T47D (cell line): ENCODE measurements at regions not wholly inside any gene's neighbourhood (a gene's known extent, or its start where the extent isn't known, plus 50 kb on each side); places are given as distances from the start of the nearest gene placed in this dataset.
"Not testable (repeated sequence)": the region's sequence is repeated elsewhere in the genome, so short reads cannot be mapped to it uniquely, and the experiment has no call there.

Source experiments
- DNase-seq, 2 experiments: peaks; one replicate each; pipeline versions ENCODE4 v3.0.0 to v3.0.0-alpha.2; 2011 to 2012; ENCODE audit warnings: low read depth in 1 of 2, low spot score in 1 of 2
- JUND ChIP-seq: IDR thresholded peaks from 2 replicates; pipeline ENCODE4 v1.6.1; 2012; ENCODE audit warnings: low read depth
- in situ Hi-C: cut with HindIII; loops from 2 replicates; pipeline ENCODE4 v1.10.0; 2016; ENCODE audit warnings: low sequenced_read_pairs, low pct_unique_long_range_greater_than_20kb

DNA sequence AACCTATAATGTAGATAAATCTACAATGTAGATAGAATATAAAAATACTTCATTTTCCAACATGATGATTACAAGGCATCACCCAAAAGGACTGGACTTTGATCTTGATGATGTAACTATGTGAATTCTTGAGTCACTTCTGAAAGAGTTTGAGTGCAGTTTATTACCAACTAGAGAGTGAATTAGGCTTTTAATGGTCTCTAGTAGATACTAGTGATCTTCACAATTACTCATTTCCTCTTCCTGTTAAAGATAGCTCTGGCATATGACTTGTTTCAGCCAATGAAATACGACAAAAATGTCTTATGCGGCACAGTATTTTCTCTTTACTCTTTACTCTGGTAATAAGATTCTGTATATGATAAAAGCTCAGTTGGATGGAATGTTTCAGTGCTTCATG, 1588.1 kb upstream of the B3GALT2 start:
- TF ChIP-seq JUND = no peak
- in situ Hi-C loops = no loop called here
- no peak for DNase-seq

DNA sequence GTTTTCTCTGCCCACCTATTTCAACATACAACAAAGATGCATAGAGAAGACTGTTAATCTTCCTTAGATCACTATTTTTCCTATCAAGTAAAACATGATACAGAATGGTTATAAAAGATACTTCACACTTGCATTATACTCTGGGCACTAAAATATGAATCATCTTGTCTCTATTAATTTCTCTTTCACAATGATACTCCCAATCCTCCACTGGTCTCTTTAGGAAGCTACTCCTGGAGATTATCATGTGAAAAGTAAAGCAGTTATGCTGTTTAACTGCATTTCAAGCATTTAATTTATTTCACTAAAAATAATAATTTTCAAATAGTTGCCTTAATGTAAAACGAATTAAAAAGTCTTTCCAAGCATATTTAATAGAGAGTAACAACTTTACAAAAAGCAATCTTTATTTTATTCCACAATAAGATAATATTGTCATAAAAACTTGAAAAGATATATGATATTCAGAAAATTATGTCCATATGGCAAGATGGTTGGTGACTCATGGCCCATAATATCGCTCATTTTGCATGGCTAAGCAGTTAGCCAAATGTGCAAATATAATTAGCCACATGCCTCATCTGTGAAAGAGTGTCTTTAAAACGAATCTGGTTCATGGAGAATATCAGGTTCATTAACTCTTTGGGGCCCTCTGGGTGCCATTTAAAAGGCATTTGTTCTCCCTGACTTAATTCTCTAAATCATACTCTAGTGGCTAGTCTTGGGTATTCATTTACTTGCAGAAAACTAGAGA, 1569.0 kb upstream of the B3GALT2 start:
- no peak for DNase-seq
- no peak for TF ChIP-seq JUND
- in situ Hi-C loops = no loop called here

DNA sequence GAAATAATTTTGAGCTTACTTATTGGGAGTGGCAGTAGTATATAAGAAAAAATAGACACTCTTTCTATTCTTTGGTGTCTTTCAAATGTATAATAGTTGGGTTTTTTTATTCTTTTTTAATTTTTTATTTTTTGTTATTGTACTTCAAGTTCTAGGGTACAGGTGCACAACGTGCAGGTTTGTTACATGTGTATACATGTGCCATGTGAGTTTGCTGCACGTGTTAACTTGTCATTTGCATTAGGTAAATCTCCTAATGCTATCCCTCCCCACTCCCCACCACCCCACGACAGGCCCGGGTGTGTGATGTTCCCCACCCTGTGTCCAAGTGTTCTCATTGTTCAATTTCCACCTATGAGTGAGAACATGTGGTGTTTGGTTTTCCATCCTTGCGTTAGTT, 1552.4 kb upstream of the B3GALT2 start:
- in situ Hi-C loops, DNase-seq: not testable (repeated sequence)

DNA sequence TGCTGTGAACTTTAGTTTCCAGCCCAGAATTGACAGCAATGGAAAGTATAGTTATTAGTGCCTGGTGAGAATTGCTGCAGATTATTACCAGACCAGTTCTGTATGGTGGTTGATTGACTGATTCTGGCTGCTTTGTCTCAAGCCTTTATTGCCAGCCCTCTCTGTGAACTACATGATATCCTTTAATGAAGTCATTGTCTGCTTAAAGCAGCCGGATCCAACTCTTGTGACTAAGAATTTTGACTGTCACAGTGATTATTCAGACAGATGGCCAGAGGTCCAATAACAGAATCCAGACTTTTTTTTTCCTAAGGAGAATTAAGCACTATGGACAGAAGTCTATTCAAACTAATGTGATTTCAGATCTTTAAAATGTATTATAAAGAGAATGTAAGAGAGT, 1548.6 kb upstream of the B3GALT2 start:
- no peak for TF ChIP-seq JUND
- in situ Hi-C loops = no loop called here
- no peak for DNase-seq

DNA sequence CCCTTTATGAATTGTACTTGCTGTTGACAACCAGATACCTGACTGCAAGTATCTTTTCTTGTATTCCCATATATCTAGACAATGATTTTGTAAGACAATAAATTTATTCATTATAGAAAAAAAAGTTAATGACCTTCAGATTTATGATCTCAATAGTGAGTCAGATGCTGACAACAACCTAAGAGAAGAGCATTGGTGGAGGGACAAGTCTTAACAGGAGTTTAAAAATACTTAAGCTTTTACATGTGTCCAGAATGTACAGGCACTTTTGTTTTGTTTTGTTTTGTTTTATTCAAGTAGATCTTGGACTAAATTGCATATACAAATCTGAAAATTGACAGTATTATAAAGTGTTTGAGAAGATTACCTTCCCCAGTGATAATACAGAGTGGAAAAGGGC, 1544.6 kb upstream of the B3GALT2 start:
- in situ Hi-C loops = no loop called here
- DNase-seq = no peak
- TF ChIP-seq JUND = no peak

DNA sequence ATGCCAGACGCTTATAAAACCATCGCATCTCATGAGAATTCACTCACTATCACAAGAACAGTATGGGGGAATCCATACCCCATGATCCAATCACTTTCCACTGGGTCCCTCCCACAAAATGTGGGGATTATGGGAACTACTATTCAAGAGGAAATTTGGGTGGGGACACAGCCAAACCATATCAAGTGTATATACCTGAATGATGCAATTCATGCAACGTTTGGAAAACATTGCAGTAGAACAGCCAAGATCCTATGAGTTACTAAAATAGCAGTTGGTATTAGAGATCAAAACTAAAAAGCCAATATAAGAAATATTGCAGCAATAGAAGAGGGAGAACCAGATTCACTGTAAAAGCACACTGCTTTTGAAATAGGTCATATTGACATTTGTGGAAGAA, 1543.9 kb upstream of the B3GALT2 start:
- in situ Hi-C loops = no loop called here
- no peak for TF ChIP-seq JUND
- no peak for DNase-seq

DNA sequence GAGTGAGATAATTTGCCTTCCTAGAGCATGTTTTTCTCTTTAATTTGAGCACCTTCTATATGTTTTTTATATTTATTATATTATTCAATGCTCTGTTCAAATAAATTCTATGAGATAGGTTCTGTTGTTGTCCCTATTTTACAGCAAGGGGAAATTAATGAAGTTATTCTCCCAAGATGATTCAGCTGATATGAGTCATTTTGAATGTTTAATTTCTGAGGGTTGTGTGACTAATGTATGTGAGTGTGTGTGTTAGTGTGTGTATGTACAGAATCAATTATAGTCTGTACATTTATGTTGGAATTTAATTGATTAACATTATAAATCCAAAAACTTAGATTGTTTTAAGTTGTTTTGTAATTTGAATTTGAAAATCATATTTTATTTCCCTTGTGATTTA, 1536.7 kb upstream of the B3GALT2 start:
- DNase-seq = no peak
- TF ChIP-seq JUND = no peak
- in situ Hi-C loops = no loop called here

DNA sequence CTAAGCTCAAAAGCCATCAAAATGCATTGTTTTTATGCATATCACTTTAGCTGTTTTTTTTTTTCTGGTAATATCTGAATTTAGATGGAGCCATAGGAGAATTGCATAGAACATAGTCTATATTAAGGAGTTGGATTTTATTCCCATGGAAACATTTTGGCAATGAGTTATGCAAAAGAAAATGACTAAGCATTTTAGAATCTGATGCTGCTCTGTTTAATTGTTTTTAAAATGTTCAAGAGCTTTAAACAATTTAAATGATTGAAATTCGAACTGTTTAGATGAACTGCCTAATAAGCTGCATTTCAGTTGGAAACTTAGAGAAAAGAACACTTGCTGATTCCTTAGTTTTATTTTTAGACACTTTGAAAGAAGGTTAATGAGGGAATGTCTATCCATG, 1531.5 kb upstream of the B3GALT2 start:
- in situ Hi-C loops = no loop called here
- no peak for DNase-seq
- TF ChIP-seq JUND = no peak

DNA sequence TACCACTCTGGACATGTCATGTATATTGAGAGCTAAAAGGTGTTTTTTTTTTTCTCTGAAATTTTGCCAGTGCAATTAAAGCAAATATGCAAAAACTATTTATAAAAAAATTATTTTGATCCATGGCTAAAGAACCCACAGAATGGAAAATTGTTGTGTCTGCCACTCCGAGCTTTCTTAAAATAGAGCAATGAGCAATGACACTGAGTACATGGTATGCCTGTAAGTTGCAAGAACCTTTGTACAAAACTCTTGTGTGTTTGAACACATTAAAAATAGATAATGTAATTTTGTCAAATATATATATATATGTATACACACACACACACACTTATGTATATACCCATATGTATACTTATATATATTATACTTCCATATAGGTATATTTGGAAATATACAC, 1530.9 kb upstream of the B3GALT2 start:
- no peak for TF ChIP-seq JUND
- DNase-seq = no peak
- in situ Hi-C loops = no loop called here

DNA sequence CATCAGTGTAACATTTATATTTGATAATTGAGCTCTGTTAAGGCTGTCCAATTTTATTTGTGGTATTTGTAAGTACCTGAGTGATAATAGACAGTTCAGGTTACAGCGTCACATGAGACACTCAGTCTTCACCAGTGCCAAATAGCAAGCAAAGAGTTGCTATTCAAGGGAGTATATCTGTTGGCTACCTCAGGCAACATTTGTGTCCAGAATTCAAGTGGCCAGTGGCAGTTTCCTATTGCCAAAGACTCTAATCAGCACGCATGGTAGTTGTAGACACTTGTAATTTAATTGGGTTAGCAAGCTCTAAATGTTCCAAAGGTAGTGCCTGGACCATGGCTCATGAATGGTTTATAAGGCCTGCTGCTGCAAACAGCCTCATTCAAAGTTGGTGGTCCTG, 1524.3 kb upstream of the B3GALT2 start:
- no peak for DNase-seq
- in situ Hi-C loops = no loop called here
- TF ChIP-seq JUND = no peak

DNA sequence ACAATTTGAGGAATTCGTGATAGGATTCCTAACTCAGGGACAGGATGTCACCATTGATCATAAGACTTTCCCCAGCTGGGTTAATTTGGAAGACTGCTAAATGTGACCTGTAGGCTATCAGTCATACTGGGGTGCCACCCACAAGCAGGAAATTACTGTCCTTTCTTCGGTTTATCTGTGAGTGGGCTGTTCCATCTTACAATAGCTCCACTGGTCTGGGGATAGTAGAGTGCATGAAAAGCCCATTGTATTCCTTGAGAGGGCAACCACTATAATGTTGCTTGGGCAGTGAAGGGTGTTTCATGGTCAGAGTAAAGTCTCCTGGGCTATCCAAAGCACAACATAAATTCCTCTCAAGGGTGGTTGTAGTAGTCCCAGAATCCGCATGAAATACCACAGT, 1523.0 kb upstream of the B3GALT2 start:
- no peak for TF ChIP-seq JUND
- in situ Hi-C loops = no loop called here
- DNase-seq = no peak

DNA sequence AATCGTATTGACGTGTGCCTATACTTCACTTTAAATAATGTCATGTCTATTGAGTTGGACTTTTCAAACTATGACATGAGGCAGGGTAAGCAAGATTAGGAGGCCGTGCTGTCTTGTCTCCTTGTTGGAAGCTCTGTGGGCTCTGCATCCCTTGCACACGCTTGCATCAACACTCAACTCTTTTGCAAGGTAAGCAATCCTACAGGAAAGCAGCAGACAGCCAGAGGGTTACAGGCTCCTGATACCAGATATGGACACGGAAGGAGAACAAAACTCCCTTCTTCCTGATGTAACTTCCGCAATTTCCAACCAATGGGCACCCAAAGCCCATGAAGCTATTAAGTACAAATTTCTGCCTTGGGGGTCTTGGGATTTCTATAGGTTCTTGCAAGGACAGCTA, 1520.7 kb upstream of the B3GALT2 start:
- no peak for TF ChIP-seq JUND
- no peak for DNase-seq
- in situ Hi-C loops = no loop called here

DNA sequence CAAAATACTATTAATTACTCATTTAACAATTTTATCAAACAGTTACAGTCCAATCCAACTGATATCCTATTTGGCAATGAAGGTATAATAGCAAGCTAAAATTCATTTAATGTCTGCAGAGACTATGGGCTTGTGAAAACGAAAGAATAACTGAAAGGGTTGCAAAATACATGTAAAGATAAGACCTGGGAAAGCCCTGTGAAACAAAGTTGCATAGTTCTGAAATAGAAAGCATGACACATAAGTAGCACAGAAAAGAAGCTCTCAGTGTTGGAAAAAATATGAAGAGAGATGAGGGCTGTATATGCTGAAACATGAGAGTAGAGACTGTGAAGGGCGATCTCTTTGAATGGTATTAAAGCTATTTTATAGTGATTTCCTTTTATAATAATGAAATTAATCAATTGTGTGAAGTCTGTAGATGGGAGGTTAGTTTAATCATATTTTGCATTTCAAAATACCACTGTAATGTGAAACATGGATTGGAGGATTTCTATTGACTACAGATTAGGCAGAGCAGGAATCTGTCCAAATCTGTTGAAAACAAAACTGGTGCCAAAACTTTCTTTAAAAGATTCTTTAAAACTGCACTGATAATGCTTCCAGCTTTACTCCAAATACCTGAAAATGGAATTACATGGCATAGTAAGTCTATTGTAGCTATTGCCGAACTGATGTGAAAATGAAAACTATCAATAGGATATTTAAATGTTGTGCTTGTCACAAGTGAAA, 1518.9 kb upstream of the B3GALT2 start:
- no peak for TF ChIP-seq JUND
- DNase-seq = no peak
- in situ Hi-C loops = no loop called here

DNA sequence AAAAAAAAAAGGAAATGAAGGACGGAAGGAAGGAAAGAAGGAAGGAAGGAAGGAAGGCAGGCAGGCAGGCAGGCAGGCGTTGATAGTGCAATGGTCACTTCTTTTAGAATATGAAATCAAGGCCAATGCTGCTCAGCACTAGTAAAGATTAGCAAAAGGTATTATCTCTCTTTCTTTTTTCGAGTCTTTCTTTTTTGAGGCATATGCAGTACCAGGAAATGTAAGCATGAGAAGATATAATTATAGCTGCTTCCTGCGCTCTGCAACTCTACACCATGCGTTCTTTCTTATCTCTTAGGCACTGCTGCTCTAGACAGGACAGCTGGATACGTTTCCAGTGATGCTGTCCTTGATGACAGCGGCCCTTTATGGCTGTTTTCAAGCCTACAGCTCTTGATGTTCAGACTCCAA, 1512.5 kb upstream of the B3GALT2 start:
- in situ Hi-C loops = no loop called here
- no peak for DNase-seq
- TF ChIP-seq JUND = no peak
